ENCODE measurements at regions not wholly inside any gene's neighbourhood (a gene's known extent, or its start where the extent isn't known, plus 50 kb on each side); places are given as distances from the start of the nearest gene placed in this dataset.

GRCh38 chr6:10140824-10141223 is 274.1 kb downstream of the TFAP2A start:
- H2BK120ac ChIP-seq (ENCODE audit: low read depth, low read length, poor library complexity, severe bottlenecking): no peak overlapping the region
- H2BK20ac ChIP-seq (ENCODE audit: low read depth, low read length, poor library complexity, severe bottlenecking): no peak overlapping the region
- Mint-ChIP-seq H3K27me3 (ENCODE audit: low read depth) (no peaks in the 10 kb centered on the region), H3K27ac (no peak overlapping the region), H3K36me3 (ENCODE audit: insufficient read depth in 1 of 3, low read depth in 3 of 3) (no peaks in the 10 kb centered on the region), H3K9me3 (peaks cover 0 to 4% of the 10 kb centered on the region in 2 experiments; a peak in 1 of 5 replicates), H3K4me3 (no peak overlapping the region), H3K4me1 (peaks cover 6 to 22% of the 10 kb centered on the region in 2 experiments)
- H3K18ac ChIP-seq (ENCODE audit: insufficient read length, low read depth, low read length): no peak overlapping the region
- H3K27ac ChIP-seq (ENCODE audit: insufficient read length, low read depth, low read length): no peak overlapping the region
- no peak overlapping the region for H4K91ac ChIP-seq (ENCODE audit: insufficient read length, low read depth, low read length)
- H4K8ac ChIP-seq (replicated peaks; ENCODE audit: insufficient read length, low read depth, low read length): no peak overlapping the region
- H2AK5ac ChIP-seq (ENCODE audit: insufficient read length, low read length): no peak overlapping the region
- no peak for DNase-seq
- no CpG with 5 or more reads among the region's 3 CpGs for WGBS (ENCODE audit: extremely low coverage, insufficient read length, low lambda C conversion rate)
- no peak for TF ChIP-seq CTCF (conservative IDR thresholded peaks at IDR 0.05)
- no peak overlapping the region for H2BK5ac ChIP-seq (ENCODE audit: insufficient read length, low read length)
- H3K56ac ChIP-seq (ENCODE audit: insufficient read length, low read depth, low read length): no peak overlapping the region
- H3K4me1 ChIP-seq (ENCODE audit: insufficient read depth, low read length): no peaks in the 10 kb centered on the region
- H3K23ac ChIP-seq (ENCODE audit: insufficient read length, low read depth, low read length): no peak overlapping the region
- H3K27me3 ChIP-seq (ENCODE audit: insufficient read depth, low read length): no peaks in the 10 kb centered on the region
- no peak overlapping the region for H2BK12ac ChIP-seq (ENCODE audit: insufficient read length, low read depth, low read length)
- H2AFZ ChIP-seq (ENCODE audit: low read length): no peak overlapping the region
- H3T11ph ChIP-seq (ENCODE audit: low read length): no peak overlapping the region
- no peak overlapping the region for H3K9ac ChIP-seq (ENCODE audit: extremely low read depth, insufficient read length, low read length)
- H3K9me3 ChIP-seq (ENCODE audit: control insufficient read depth, low read depth, low read length): no peaks in the 10 kb centered on the region
- no peak overlapping the region for H3K14ac ChIP-seq (ENCODE audit: insufficient read depth, low read length)
- H4K20me1 ChIP-seq (ENCODE audit: control insufficient read depth, insufficient read depth, insufficient read length): no peaks in the 10 kb centered on the region
- no peaks in the 10 kb centered on the region for H3K79me2 ChIP-seq (ENCODE audit: insufficient read depth, low read length)
- no peak overlapping the region for H4K5ac ChIP-seq (ENCODE audit: insufficient read length, low read depth, low read length)
- no peaks in the 10 kb centered on the region for H3K23me2 ChIP-seq (ENCODE audit: insufficient read length, low read depth, low read length, poor library complexity, severe bottlenecking)
- H3K4me2 ChIP-seq (ENCODE audit: insufficient read depth, insufficient read length, low read length): no peak overlapping the region
- no peak overlapping the region for H3K4ac ChIP-seq (ENCODE audit: low read depth, low read length)
- H2BK15ac ChIP-seq (ENCODE audit: low read depth, low read length): no peak overlapping the region
- H3K79me1 ChIP-seq (ENCODE audit: insufficient read depth, low read depth, low read length, poor library complexity, severe bottlenecking): no peaks in the 10 kb centered on the region

Data from H9 (cell line).